Glomerular endothelial cell (primary cell): ENCODE measurements at regions not wholly inside any gene's neighbourhood (a gene's known extent, or its start where the extent isn't known, plus 50 kb on each side); places are given as distances from the start of the nearest gene placed in this dataset.
"Not testable (repeated sequence)": the region's sequence is repeated elsewhere in the genome, so short reads cannot be mapped to it uniquely, and the experiment has no call there.

Source experiments
- DNase-seq: peaks from one replicate; pipeline ENCODE4 v3.0.0-alpha.2; 2011; ENCODE audit warnings: low read depth, low spot score; ENCODE audit errors: extremely low read depth

DNA sequence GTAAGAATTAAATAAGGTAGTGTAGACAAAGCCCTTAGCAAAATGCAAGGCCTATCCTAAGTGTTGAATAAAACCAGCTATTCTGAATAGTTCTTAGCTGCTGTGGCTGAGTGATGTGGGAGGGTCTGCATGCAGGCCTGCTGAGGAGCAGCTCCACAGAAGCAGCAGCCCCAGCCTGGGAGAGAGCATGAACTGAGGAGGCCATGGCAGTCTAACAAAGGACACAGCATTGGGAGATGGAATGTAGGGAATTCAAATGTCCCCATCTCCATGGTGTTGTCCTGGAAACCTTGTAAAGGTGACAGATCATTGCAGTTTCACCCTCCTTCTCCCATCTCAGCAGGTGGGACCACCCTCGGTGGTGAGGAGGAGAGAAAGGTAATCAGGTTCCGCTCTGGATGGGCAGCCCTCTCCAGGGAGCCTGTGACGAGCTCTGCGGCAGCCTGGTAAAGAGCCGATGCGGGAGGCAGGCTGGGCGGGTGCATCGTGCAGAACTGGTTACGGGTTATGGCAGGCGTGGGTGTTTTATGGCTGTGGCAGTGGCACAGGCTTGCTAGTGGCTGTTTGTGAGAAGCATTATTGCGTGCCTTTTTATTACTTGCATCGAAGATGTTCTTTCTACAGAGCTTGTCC lies 199.9 kb upstream of the GLRA1 start:
- no peak for DNase-seq

GRCh38 chr5:152118676-152119470 lies 194.2 kb upstream of the GLRA1 start:
- DNase-seq: no peak

DNA sequence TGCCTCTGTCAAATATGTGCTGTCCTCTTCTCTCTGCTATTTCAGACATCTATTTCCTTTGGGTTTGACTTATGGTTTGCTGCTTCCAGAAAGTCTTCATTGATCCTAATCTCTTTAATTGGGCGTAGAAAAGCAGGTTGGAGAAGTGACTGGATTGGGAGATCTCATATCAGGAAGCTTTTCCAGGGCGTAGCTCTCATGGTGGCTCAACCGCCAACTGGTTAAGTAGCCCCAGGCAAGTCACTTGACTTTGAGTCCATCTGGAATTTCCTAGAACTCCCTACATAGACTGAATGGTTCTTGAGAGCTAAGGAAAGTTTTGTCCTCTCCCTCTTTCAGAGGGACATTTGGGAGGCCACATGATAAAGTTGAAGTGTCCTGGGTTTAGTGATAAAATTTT lies 192.3 kb upstream of the GLRA1 start:
- DNase-seq: no peak

DNA sequence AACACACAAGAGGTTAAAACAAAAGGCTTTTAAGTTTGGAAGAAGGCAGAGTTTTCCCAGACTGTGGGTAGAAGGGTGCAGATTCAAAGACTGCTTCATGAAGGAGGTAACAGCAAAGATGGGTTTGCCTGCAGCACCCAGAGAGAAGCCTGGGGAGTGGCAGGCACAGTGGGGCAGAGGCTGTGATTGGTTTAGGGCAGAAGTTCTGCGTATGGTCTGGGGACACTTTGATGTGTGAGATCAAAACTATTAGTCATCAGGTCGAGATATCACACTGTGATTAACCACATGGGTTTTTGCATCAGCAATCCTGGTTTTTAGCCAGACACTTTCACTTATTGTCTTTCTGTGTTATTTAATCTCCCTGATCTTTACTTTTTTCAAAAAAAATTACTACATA lies 188.8 kb upstream of the GLRA1 start:
- DNase-seq: no peak

DNA sequence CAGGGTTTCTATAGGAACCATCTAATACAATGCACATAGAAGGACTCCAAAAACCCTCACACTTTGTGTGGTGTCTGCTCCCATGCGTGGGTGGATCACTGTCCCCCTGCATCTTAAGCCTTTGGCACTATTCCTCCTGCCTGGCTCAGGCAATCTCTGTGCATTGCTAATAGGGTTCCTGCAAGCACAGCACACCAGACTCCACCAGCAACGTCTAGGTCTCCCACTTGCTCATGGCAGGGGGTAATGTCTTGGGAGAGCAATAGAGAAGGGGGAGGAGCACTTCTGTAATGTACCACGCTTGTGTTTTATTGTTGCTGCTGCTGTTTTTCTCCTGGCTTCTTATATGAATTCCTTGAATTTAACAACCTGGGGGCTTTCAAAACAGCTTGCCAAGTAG lies 182.6 kb upstream of the GLRA1 start:
- DNase-seq: no peak

- no peak for DNase-seq
These were observed 181.9 kb upstream of the GLRA1 start for GRCh38 chr5:152106571-152106970.

GRCh38 chr5:152105085-152105484 lies 180.4 kb upstream of the GLRA1 start:
- DNase-seq: no peak

DNA sequence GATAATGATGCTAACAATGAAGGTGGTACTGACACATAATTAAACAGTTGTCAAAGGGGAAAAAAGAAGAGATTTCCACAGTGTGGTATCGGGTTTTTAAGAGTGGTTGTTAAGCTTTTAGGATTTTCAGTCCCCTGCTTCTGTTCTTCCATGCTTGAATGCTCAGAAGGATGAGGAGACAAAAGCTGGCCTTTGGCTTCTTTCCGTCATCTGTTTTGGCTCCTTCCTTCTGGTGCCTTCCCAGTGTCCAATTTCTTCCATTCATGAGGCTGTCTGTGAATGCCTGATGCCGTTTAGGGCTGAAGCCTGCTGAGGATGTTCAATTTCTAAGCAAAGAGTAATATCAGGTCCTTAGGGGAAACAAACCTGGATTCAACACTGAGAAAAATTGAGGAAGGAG lies 179.6 kb upstream of the GLRA1 start:
- DNase-seq: no peak

DNA sequence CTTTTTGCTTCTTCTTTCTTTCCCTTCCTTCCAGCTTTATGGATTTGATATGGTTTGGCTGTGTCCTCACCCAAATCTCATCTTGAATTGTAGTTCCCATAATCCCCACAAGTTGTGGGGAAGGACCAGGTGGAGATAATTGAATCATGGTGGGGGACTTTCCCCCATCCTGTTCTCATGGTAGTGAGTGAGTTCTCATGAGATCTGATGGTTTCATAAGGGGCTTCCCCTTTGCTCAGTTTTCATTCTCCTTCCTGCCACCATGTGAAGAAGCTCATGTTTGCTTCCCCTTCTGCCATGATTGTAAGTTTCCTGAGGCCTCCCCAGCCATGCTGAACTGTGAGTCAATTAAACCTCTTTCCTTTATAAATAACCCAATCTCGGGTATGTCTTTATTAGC lies 178.3 kb upstream of the GLRA1 start:
- DNase-seq: not testable (repeated sequence)

GRCh38 chr5:152102057-152102456 lies 177.4 kb upstream of the GLRA1 start:
- no peak for DNase-seq

DNA sequence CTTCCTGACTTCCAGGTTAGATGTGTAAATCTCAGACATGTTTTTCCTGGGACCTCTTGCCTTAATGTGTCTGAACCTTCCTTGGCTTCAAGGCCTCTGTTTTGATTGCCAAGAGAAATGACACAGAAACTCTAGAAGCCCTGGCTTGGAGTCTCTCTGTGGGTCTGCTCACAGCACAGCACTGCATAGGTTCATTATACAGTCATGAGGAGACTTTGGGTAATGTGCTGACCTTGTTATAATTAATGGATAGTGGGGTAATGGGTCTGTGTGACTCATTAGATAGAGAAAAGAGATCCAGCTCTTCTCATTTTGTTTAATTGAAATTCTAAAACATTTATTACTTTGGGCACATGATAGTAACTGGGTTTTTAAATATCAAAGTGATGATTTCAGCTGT lies 175.8 kb upstream of the GLRA1 start:
- no peak for DNase-seq

DNA sequence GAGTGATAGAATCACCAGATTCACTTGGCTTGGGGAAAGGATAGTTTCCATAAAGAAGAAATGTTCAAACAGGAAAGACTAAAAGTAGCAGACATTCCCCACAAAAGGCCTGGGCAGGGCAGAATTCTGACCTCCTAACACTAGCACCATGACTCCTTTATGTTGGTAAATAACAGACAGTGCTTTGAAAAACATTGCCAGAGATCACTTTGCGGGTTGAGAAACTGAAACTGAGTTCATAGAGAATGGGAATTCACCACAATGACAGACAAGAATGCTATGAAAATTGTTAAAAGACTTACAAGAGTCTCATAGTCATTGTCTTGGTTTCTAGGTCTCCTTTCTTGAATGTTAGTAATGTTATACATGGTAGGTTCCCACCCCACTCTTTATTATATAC lies 172.5 kb upstream of the GLRA1 start:
- DNase-seq: no peak

DNA sequence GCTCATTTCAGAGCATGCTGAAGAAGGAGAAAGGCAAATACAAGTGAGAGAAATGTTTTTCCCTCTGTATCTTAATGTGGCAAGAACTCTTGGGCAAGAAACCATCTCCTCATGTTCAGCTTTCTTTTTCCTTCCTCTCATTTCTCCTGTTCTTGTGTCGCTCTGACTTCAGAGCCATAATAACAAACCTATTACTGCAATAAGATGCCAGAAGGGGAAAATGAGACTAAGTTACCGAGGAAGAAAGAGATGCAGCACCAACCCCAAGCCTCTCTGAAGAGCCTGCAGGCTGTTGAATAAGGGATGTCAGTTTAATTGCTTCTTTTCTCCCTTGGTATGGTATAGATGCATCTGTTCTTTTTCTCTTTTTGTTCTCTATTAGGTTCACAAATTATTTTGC lies 170.1 kb upstream of the GLRA1 start:
- DNase-seq: no peak

- no peak for DNase-seq
These were observed 169.4 kb upstream of the GLRA1 start for GRCh38 chr5:152094060-152094459.

GRCh38 chr5:152092580-152092979 lies 167.9 kb upstream of the GLRA1 start:
- DNase-seq: no peak

GRCh38 chr5:152089644-152090043 lies 165.0 kb upstream of the GLRA1 start:
- no peak for DNase-seq

DNA sequence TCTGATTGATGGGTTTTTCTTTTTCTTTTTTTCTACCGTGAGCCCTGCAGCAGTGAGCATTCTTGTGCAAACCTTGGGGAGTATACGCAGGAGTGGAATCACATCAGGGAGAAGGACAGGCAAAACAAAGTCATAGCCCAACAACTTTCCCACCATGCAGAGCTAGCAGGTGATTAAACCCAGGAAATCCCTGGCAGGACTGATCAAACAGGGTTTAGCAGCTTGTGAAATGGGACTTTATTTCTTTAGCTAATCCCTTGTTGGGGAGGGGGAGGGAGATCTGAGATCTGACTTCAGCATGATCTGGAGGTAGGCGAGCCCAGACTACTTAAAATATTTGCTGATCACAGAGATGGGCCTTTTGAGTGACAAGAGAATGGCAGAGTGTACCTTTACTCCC lies 162.0 kb upstream of the GLRA1 start:
- DNase-seq: no peak

DNA sequence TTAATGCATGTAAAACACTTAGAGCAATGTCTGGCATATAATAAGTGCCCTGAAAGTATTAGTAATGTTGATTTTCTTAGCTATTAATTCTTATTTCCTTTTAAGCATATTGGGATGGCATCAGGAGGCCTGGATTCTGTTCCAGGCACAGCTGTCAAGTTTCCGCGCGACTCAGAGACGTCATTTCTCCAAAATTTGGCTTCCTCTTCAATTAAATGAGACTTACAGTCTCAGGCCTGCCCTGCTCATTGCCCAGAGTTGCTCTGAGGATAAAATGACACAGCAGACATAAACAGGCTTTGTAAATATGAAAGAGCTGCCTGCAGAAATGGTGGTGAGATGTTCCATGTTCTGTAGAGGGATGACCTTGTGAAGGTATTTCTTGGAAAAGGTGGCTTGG lies 159.8 kb upstream of the GLRA1 start:
- DNase-seq: no peak

GRCh38 chr5:152083231-152083630 lies 158.6 kb upstream of the GLRA1 start:
- DNase-seq: no peak

GRCh38 chr5:152072091-152072490 lies 147.4 kb upstream of the GLRA1 start:
- DNase-seq: no peak

GRCh38 chr5:152070591-152070990 lies 145.9 kb upstream of the GLRA1 start:
- DNase-seq: no peak

DNA sequence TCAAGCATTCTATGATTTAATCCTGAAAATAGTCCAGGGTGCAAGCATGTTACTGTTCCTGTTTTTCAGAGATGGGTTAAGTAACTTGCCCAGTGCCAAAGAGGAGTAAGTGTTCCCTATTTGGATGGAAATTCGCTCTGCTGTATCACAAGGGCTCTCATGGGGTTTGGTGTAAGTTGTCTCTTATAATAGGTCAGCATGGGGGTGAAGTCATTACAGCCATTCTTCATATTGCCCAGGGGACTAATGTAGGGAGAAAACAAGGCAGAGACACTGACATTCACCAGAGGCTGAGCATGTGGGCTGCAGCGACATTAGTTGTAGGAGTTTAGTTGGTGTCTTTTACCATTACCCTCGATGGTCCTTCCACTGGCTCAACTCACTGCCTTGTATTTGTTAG lies 142.1 kb upstream of the GLRA1 start:
- DNase-seq: no peak

DNA sequence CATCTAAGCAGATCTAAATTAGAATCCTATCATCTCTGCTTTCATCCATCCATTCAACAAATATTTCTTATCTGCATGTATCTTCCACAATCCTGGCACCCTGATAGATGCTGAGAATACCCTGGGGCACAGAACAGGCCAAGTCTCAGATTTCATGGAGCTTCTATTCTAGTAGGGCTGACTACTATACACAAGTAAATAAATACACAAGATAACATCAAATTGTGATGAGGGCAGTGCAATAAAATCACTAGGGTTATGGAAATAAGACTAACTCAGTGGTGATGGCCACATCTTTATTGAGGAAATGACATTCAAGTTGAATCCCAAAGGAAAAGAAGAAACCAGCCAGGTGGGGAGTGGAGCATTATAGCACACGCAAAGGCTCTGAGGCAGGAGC lies 138.4 kb upstream of the GLRA1 start:
- DNase-seq: no peak
